CD8-positive, alpha-beta memory T cell (primary cell): ENCODE measurements at regions not wholly inside any gene's neighbourhood (a gene's known extent, or its start where the extent isn't known, plus 50 kb on each side); places are given as distances from the start of the nearest gene placed in this dataset.
A peak's percentile ranks its signal among the peaks of the same experiment; 100 is the strongest.

Experiments
- CTCF ChIA-PET: fragments of 350-600 bp; sonication (Branson Sonifier 250); formaldehyde crosslinking; loops from one replicate; lab custom pipeline; 2021; ENCODE audit warnings: antibody characterized with exemption; lab: Charles Lee
- POLR2A ChIA-PET: fragments of 350-600 bp; sonication (Branson Sonifier 250); formaldehyde crosslinking; loops from one replicate; lab custom pipeline; 2021; ENCODE audit warnings: antibody characterized with exemption; lab: Charles Lee
- DNase-seq, 5 donors: peaks; one replicate each; pipeline versions ENCODE4 v3.0.0 to v3.0.0-alpha.2; 2020 to 2022; ENCODE audit warnings: mixed read lengths in 1 of 5
- H3K27ac ChIP-seq: one replicate; pipeline ENCODE4 v1.7.0; 2013; ENCODE audit warnings: low read depth, mild to moderate bottlenecking, low read length, moderate library complexity
- H3K27me3 ChIP-seq: 2 replicates; pipeline ENCODE4 v1.7.0; 2013; ENCODE audit warnings: low read length, mild to moderate bottlenecking; ENCODE audit not compliant: insufficient read depth, poor library complexity, severe bottlenecking
- H3K36me3 ChIP-seq: 2 replicates; pipeline ENCODE4 v1.7.0; 2013; ENCODE audit warnings: mild to moderate bottlenecking, low read length, moderate library complexity; ENCODE audit not compliant: insufficient read depth
- H3K4me1 ChIP-seq: 2 replicates; pipeline ENCODE4 v1.7.0; 2013; ENCODE audit warnings: mild to moderate bottlenecking, low read length, moderate library complexity; ENCODE audit not compliant: insufficient read depth
- H3K4me3 ChIP-seq: 2 replicates; pipeline ENCODE4 v1.7.0; 2013; ENCODE audit warnings: mild to moderate bottlenecking, low read length
- H3K9me3 ChIP-seq: 2 replicates; pipeline ENCODE4 v1.7.0; 2013; ENCODE audit warnings: mild to moderate bottlenecking, low read length
- H3K27ac Mint-ChIP-seq, 8 donors: one replicate each; pipeline ENCODE4 v1.8.0; 2020 to 2021; ENCODE audit warnings: mixed read lengths in 8 of 8, mild to moderate bottlenecking in 6 of 8, inconsistent platforms in 3 of 8, moderate library complexity in 3 of 8
- H3K27me3 Mint-ChIP-seq, 2 donors: one replicate each; pipeline ENCODE4 v1.8.0; 2020 to 2021; ENCODE audit warnings: mixed read lengths in 2 of 2, mild to moderate bottlenecking in 1 of 2, moderate library complexity in 1 of 2
- H3K36me3 Mint-ChIP-seq, 3 donors: one replicate each; pipeline ENCODE4 v1.8.0; 2020 to 2021; ENCODE audit warnings: mixed read lengths in 3 of 3, inconsistent platforms in 1 of 3, mild to moderate bottlenecking in 1 of 3
- H3K4me1 Mint-ChIP-seq, 3 donors: one replicate each; pipeline ENCODE4 v1.8.0; 2020 to 2021; ENCODE audit warnings: mixed read lengths in 3 of 3, inconsistent platforms in 1 of 3, mild to moderate bottlenecking in 1 of 3
- H3K4me3 Mint-ChIP-seq, 7 donors: one replicate each; pipeline ENCODE4 v1.8.0; 2020 to 2021; ENCODE audit warnings: mixed read lengths in 7 of 7, mild to moderate bottlenecking in 6 of 7, moderate library complexity in 4 of 7, inconsistent platforms in 2 of 7
- H3K9me3 Mint-ChIP-seq, 5 donors: one replicate each; pipeline ENCODE4 v1.8.0; 2020 to 2022; ENCODE audit warnings: mixed read lengths in 5 of 5, mild to moderate bottlenecking in 3 of 5, moderate library complexity in 2 of 5, inconsistent platforms in 1 of 5

- Mint-ChIP-seq H3K9me3 (no peaks in the 10 kb centered on the region), H3K27ac (peak overlapping the region; percentile 84 to 97 (median 94)), H3K36me3 (peaks cover 3 to 57% (median 21%) of the 10 kb centered on the region in 3 donors), H3K4me1 (peaks cover 51 to 86% (median 70%) of the 10 kb centered on the region in 3 donors), H3K27me3 (no peaks in the 10 kb centered on the region), H3K4me3 (peak overlapping the region; percentile 35 to 87 (median 77))
- no peaks in the 10 kb centered on the region for H3K9me3 ChIP-seq
- CTCF ChIA-PET, result interaction anchor here (1.4 kb wide), 1 partner anchor 12 kb away, joined by 3 read pairs; no protein-coding TSS in a partner anchor
- peak; percentile 33 to 83 (median 69) for DNase-seq
- peaks cover 51% of the 10 kb centered on the region for H3K4me1 ChIP-seq
- peak overlapping the region; percentile 30 for H3K4me3 ChIP-seq
- H3K36me3 ChIP-seq, result peaks cover 25% of the 10 kb centered on the region
- no peaks in the 10 kb centered on the region for H3K27me3 ChIP-seq
- POLR2A ChIA-PET, result interaction anchor here (2.0 kb wide), 1 partner anchor 51 kb away, joined by 7 read pairs; no protein-coding TSS in a partner anchor
- peak overlapping the region; percentile 52 for H3K27ac ChIP-seq
Observed at GRCh38 chr13:73715114-73715910, 418.9 kb downstream of the KLF12 start.

GRCh38 chr13:73714522-73714921 is 419.7 kb downstream of the KLF12 start:
- POLR2A ChIA-PET, result interaction anchor here (2.0 kb wide), 1 partner anchor 51 kb away, joined by 7 read pairs; no protein-coding TSS in a partner anchor

DNA sequence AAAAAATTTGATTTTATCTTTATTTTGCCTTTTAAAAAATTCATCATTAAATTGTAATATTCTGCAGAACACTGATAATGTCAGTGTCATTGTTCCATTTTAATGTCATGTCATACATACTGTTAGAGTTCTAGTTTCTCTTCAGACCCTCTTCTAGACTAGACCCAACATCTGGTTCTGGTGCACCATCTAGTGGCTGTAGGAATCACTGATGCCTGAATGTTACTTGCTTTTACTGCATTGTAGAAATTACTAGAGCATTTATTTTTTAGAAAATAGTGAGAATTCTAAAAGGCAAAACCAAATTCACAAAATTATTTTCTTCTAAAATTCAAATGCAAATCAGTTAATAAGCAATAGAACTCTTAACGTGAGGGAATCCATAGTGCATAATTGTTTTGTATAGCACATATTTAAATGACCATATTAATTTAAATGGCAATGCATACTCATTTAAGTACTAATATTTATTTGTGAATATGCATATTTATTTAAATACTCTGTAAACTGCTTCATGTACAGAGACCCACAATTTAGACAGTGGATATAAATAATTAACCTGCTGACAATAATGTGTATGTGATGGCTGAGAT is 425.7 kb downstream of the KLF12 start:
- H3K27ac Mint-ChIP-seq, result no peak overlapping the region
- DNase-seq, result peak; percentile 8 to 61 (median 35)
- H3K27ac ChIP-seq, result no peak overlapping the region
- peaks cover 10% of the 10 kb centered on the region for H3K4me1 ChIP-seq
- H3K36me3 Mint-ChIP-seq, result peaks cover 0 to 67% (median 21%) of the 10 kb centered on the region in 3 donors
- peaks cover 14 to 51% (median 24%) of the 10 kb centered on the region in 3 donors for H3K4me1 Mint-ChIP-seq
- H3K9me3 ChIP-seq, result no peaks in the 10 kb centered on the region
- H3K4me3 Mint-ChIP-seq, result no peak overlapping the region
- no peaks in the 10 kb centered on the region for H3K9me3 Mint-ChIP-seq
- POLR2A ChIA-PET, result no interaction called here
- H3K27me3 Mint-ChIP-seq, result no peaks in the 10 kb centered on the region
- H3K27me3 ChIP-seq, result no peaks in the 10 kb centered on the region
- peaks cover 29% of the 10 kb centered on the region for H3K36me3 ChIP-seq
- CTCF ChIA-PET, result no interaction called here
- H3K4me3 ChIP-seq, result no peak overlapping the region

More at GRCh38 chr13:73714522-73714921, 419.7 kb downstream of the KLF12 start:
- H3K4me3 ChIP-seq, result no peak overlapping the region
- H3K9me3 ChIP-seq, result no peaks in the 10 kb centered on the region
- CTCF ChIA-PET, result interaction anchor here (1.4 kb wide), 1 partner anchor 12 kb away, joined by 3 read pairs; no protein-coding TSS in a partner anchor
- H3K27ac ChIP-seq, result no peak overlapping the region
- no peaks in the 10 kb centered on the region for H3K27me3 ChIP-seq
- no peak for DNase-seq
- peaks cover 25% of the 10 kb centered on the region for H3K36me3 ChIP-seq
- peak overlapping the region in 6 of 7 donors; percentile 29 to 87 (median 70) for H3K4me3 Mint-ChIP-seq
- H3K4me1 ChIP-seq, result peaks cover 51% of the 10 kb centered on the region
- no peaks in the 10 kb centered on the region for H3K9me3 Mint-ChIP-seq
- no peaks in the 10 kb centered on the region for H3K27me3 Mint-ChIP-seq
- peaks cover 3 to 57% (median 21%) of the 10 kb centered on the region in 3 donors for H3K36me3 Mint-ChIP-seq
- H3K27ac Mint-ChIP-seq, result peak overlapping the region; percentile 84 to 97 (median 94)
- H3K4me1 Mint-ChIP-seq, result peaks cover 47 to 83% (median 67%) of the 10 kb centered on the region in 3 donors

DNA sequence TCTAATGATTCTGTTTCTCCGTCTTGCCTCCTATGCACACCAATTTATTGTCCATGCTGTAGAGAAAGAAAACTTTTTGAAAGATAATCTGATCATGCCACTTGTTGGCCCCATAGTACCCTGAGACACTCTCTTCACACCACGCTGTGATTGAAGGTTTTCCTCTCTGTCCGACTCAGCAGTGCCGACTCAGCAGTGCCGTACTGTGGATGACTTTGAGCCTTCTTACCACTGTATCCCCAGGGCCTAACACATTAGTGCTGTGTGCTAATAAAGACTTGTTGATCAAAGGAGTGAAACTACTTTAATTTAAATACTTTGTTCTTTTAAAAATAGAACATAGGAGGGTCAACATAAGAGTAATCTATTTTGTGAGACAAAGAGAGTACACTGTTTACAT is 429.6 kb downstream of the KLF12 start:
- ChIA-PET POLR2A (no interaction called here), CTCF (no interaction called here)
- Mint-ChIP-seq H3K4me1 (peaks cover 29 to 53% (median 36%) of the 10 kb centered on the region in 3 donors), H3K4me3 (no peak overlapping the region), H3K27ac (peak overlapping the region in 7 of 8 donors; percentile 7 to 91 (median 61)), H3K36me3 (peaks cover 0 to 40% (median 7%) of the 10 kb centered on the region in 3 donors), H3K27me3 (no peaks in the 10 kb centered on the region), H3K9me3 (no peaks in the 10 kb centered on the region)
- peaks cover 27% of the 10 kb centered on the region for H3K4me1 ChIP-seq
- H3K27me3 ChIP-seq, result no peaks in the 10 kb centered on the region
- no peak for DNase-seq
- H3K27ac ChIP-seq, result no peak overlapping the region
- H3K36me3 ChIP-seq, result peaks cover 11% of the 10 kb centered on the region
- H3K9me3 ChIP-seq, result no peaks in the 10 kb centered on the region
- no peak overlapping the region for H3K4me3 ChIP-seq

- H3K4me3 ChIP-seq, result no peak overlapping the region
- POLR2A ChIA-PET, result no interaction called here
- H3K9me3 ChIP-seq, result no peaks in the 10 kb centered on the region
- H3K27ac Mint-ChIP-seq, result peak overlapping the region in 6 of 8 donors; percentile 27 to 89 (median 65)
- peaks cover 32 to 59% (median 36%) of the 10 kb centered on the region in 3 donors for H3K4me1 Mint-ChIP-seq
- H3K36me3 ChIP-seq, result peaks cover 11% of the 10 kb centered on the region
- H3K36me3 Mint-ChIP-seq, result peaks cover 0 to 46% (median 10%) of the 10 kb centered on the region in 3 donors
- CTCF ChIA-PET, result interaction anchor here (1.7 kb wide), 1 partner anchor 11 kb away, joined by 3 read pairs; no protein-coding TSS in a partner anchor
- DNase-seq, result no peak
- H3K4me3 Mint-ChIP-seq, result peak overlapping the region in 1 of 7 donors; percentile 57
- H3K4me1 ChIP-seq, result peaks cover 28% of the 10 kb centered on the region
- no peaks in the 10 kb centered on the region for H3K27me3 ChIP-seq
- no peak overlapping the region for H3K27ac ChIP-seq
- H3K27me3 Mint-ChIP-seq, result no peaks in the 10 kb centered on the region
- H3K9me3 Mint-ChIP-seq, result no peaks in the 10 kb centered on the region
Observed at GRCh38 chr13:73703606-73704005, 430.6 kb downstream of the KLF12 start.

DNA sequence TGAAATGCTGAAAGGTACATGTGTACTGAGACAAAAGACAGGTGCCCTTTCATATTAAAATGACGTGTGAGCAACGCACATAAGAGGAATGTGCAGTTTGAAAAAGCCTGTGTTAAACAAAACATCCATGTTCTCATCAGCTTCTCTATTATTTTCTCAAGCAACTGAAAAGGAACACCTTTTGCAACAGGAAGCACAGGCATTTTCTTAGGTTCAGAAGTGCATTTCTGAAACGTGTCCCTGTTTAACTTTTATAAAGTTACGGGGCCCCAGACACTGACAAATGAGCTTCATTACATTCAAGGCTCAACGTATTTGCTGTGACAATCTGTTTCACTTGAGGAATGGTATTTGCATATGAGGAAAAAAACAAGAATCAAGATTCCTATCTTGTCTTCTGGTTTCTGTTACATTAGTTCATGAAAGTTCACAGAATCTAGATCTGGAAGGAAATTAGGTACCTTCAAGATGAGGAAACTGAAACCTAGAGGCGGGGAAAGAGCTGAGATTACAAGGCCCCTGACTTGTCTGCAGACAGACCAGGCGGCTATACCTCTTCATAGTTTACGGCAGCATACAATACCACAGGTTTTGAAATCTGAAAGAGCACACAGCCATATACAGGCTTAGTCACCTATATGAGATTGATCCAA is 431.7 kb downstream of the KLF12 start:
- POLR2A ChIA-PET, result interaction anchor here (0.6 to 0.7 kb wide), 2 partner anchors 279 to 975 kb away, joined by 3 to 4 read pairs; partner anchors contain the start of gene BORA
- Histone ChIP-seq H3K27ac (no peak overlapping the region), H3K27me3 (no peaks in the 10 kb centered on the region), H3K9me3 (no peaks in the 10 kb centered on the region), H3K4me1 (peaks cover 28% of the 10 kb centered on the region), H3K36me3 (peaks cover 11% of the 10 kb centered on the region), H3K4me3 (peak overlapping the region; percentile 3)
- Mint-ChIP-seq H3K4me3 (peak overlapping the region; percentile 40 to 69 (median 57)), H3K36me3 (peaks cover 4 to 43% (median 12%) of the 10 kb centered on the region in 3 donors), H3K9me3 (no peaks in the 10 kb centered on the region), H3K27me3 (no peaks in the 10 kb centered on the region), H3K27ac (peak overlapping the region; percentile 67 to 91 (median 86)), H3K4me1 (peaks cover 32 to 58% (median 39%) of the 10 kb centered on the region in 3 donors)
- DNase-seq, result peak in 3 of 5 donors; percentile 38 to 76 (median 43)
- CTCF ChIA-PET, result interaction anchor here (1.0 to 1.7 kb wide), 3 partner anchors 12 to 1517 kb away, joined by 3 to 4 read pairs (median 3); no protein-coding TSS in a partner anchor

DNA sequence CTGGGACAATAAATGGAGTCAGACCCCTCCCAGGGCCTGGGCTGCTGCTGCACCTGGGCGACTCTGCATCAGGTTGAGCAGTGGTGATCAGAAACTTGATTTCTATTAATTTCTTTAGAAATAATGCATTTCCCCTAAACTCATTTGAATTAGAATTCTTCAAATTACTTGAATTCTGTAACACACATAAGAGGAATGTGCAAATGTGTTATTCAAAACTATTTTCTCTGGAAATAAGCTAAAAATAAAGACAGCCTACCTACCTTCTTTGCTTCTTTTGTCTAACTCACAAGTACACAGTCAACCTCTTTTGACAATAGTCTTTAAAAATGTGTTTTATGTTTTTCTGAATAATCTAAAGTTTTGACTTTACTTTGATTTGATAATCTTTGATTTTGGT is 433.0 kb downstream of the KLF12 start:
- H3K27me3 Mint-ChIP-seq, result no peaks in the 10 kb centered on the region
- POLR2A ChIA-PET, result no interaction called here
- Histone ChIP-seq H3K4me3 (no peak overlapping the region), H3K9me3 (no peaks in the 10 kb centered on the region), H3K27ac (no peak overlapping the region), H3K4me1 (peaks cover 28% of the 10 kb centered on the region), H3K36me3 (peaks cover 11% of the 10 kb centered on the region), H3K27me3 (no peaks in the 10 kb centered on the region)
- peak overlapping the region in 1 of 8 donors; percentile 74 for H3K27ac Mint-ChIP-seq
- no peak for DNase-seq
- no peak overlapping the region for H3K4me3 Mint-ChIP-seq
- CTCF ChIA-PET, result interaction anchor here (1.6 kb wide), 1 partner anchor 1518 kb away, joined by 7 read pairs; no protein-coding TSS in a partner anchor
- peaks cover 5 to 44% (median 15%) of the 10 kb centered on the region in 3 donors for H3K36me3 Mint-ChIP-seq
- H3K4me1 Mint-ChIP-seq, result peaks cover 35 to 62% (median 46%) of the 10 kb centered on the region in 3 donors
- H3K9me3 Mint-ChIP-seq, result no peaks in the 10 kb centered on the region
